ENCODE measurements at regions not wholly inside any gene's neighbourhood (a gene's known extent, or its start where the extent isn't known, plus 50 kb on each side); places are given as distances from the start of the nearest gene placed in this dataset.

DNA sequence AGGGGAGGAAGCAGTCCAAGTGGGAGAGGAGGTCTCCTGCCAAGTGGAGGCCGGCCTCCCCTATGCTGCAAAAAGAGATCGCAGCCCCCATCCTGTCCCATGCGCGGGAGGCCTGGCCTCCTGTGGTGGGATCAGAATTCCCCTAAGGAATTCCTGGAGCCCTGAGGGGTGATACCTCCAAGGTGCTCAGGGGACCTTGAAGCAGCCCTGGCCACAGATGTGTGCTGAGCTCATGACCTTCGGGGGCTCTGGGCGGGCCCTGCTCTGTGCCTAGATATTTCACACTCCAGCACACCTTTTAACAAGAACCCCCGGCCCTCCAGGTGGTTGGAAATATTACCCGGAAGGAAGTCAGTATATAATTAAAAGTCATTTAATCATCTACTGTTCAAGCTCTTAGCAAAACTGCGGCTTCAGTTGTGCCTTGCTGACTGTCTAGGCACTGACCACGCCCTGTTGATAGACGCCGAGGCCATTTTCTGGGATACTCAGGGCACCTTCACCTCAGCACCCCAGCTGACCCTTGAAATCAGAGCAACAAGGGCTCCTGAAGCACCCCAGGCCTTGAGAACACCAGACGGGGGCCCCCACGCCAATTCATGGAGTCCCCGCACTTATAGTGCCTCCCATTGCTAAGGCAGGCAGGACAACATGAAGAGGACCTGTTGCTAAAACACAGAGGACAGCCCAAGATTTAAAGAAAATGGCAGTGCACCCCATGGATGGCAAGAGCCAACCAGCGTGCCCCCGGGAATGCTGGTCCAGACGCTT lies 119.1 kb downstream of the NDUFA10 start:
- in situ Hi-C loops (cut with HindIII; ENCODE audit: low pct_unique_long_range_greater_than_20kb, low sequenced_read_pairs): no loop called here
- no peak for TF ChIP-seq JUND (IDR thresholded peaks at IDR 0.05; ENCODE audit: low read depth)
- no peak for DNase-seq (ENCODE audit: low read depth in 1 of 2, low spot score in 1 of 2)

- no peak for TF ChIP-seq JUND (IDR thresholded peaks at IDR 0.05; ENCODE audit: low read depth)
- in situ Hi-C loops (cut with HindIII; ENCODE audit: low pct_unique_long_range_greater_than_20kb, low sequenced_read_pairs): no loop called here
- no peak for DNase-seq (ENCODE audit: low read depth in 1 of 2, low spot score in 1 of 2)
These were observed 119.8 kb downstream of the NDUFA10 start for GRCh38 chr2:239905306-239905705.

DNA sequence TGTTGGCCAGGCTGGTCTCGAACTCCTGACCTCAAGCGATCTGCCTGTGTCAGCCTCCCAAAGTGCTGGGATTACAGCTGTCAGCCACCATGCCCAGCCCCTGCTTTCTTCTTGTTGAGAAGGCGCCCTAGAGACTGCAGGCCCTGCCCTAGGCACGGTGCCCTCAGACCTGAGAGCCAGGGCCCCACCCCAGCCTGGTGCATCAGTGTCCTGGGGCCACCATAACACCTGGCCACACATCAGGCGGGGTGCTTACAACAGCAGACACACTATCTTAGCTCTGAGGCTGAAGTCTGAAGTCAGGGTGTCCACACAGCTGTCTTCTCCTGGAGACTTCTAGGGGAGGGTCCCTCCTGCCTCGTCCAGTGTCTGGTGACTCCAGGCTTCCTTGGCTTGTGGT lies 120.6 kb downstream of the NDUFA10 start:
- DNase-seq (ENCODE audit: low read depth in 1 of 2, low spot score in 1 of 2): no peak
- in situ Hi-C loops (cut with HindIII; ENCODE audit: low pct_unique_long_range_greater_than_20kb, low sequenced_read_pairs): no loop called here
- TF ChIP-seq JUND (IDR thresholded peaks at IDR 0.05; ENCODE audit: low read depth): no peak

- no peak for DNase-seq (ENCODE audit: low read depth in 1 of 2, low spot score in 1 of 2)
- no peak for TF ChIP-seq JUND (IDR thresholded peaks at IDR 0.05; ENCODE audit: low read depth)
- in situ Hi-C loops (cut with HindIII; ENCODE audit: low pct_unique_long_range_greater_than_20kb, low sequenced_read_pairs): no loop called here
These were observed 121.3 kb downstream of the NDUFA10 start for GRCh38 chr2:239903803-239904202.

DNA sequence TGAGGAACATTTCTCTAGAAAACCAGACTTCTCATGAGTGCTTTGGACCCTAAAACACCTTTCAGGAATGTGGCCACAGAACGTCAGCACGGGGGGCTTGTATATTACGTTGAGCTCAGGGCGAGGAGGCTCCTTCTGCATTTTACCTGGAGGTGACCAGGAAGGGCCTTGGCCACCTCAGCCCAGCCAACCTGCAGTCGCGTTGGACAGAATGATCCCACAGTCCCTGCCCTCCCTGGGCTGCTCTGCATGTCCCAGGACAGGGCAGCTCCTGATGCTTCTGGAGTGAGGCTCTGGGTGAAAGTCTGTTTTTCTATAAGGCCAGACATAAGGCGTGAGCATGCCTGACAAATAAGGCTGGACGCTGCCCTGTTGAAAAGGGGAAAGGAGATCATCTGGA lies 121.9 kb downstream of the NDUFA10 start:
- in situ Hi-C loops (cut with HindIII; ENCODE audit: low pct_unique_long_range_greater_than_20kb, low sequenced_read_pairs): no loop called here
- no peak for DNase-seq (ENCODE audit: low read depth in 1 of 2, low spot score in 1 of 2)
- TF ChIP-seq JUND (IDR thresholded peaks at IDR 0.05; ENCODE audit: low read depth): no peak

DNA sequence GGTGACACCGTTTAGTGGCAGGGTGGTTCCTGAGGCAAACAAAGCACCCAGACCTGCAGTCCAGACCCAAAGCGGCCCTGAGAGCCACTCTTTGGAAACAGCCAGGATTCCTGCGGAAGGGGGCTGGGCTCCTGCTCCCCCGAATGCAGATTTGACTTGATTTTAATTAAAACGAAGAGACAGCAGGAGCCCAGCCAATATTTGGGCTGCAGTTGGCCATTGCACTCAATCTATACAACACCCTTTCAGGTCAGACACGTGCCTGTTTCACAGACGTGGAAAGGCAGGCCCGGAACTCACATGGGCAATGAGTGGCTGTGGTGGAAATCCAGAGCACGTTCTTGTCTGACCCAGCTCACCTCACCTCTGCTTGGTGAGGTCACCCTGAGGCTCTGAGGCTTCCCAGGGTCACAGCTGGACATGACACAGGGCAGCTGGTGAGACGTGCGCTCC lies 122.4 kb downstream of the NDUFA10 start:
- in situ Hi-C loops (cut with HindIII; ENCODE audit: low pct_unique_long_range_greater_than_20kb, low sequenced_read_pairs): no loop called here
- TF ChIP-seq JUND (IDR thresholded peaks at IDR 0.05; ENCODE audit: low read depth): no peak
- no peak for DNase-seq (ENCODE audit: low read depth in 1 of 2, low spot score in 1 of 2)

DNA sequence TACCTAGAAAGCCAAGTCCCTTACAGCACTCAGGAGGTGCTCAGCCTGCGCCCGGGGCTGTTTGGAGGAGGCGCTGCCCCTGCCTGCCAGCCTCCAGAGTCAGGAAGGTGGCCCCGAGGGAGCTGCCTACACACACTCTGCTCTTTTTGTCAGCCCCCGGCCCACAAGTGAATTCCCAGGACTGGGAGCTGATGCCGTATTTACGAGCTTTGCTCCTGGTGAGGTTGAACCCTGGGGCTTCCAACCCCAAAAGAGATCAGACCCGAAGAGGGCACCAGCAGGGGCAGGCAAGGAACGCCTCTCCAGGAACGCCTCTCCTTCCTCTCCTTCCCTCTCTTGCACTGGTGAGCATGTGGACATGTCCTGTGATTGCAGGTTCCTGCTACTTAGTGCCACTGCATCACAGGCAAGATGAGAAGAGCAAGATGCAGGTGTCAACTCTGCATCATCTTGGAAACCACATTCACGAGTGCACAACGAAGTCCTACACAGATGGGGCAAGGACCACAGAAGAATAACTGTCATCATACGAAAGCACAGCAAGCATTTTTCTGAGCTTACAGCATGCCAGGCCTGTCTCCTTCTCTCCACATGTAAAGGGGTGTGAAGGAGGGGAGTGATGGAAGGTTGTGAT lies 126.7 kb downstream of the NDUFA10 start:
- TF ChIP-seq JUND (IDR thresholded peaks at IDR 0.05; ENCODE audit: low read depth): no peak
- DNase-seq (ENCODE audit: low read depth in 1 of 2, low spot score in 1 of 2): no peak
- in situ Hi-C loops (cut with HindIII; ENCODE audit: low pct_unique_long_range_greater_than_20kb, low sequenced_read_pairs): no loop called here

DNA sequence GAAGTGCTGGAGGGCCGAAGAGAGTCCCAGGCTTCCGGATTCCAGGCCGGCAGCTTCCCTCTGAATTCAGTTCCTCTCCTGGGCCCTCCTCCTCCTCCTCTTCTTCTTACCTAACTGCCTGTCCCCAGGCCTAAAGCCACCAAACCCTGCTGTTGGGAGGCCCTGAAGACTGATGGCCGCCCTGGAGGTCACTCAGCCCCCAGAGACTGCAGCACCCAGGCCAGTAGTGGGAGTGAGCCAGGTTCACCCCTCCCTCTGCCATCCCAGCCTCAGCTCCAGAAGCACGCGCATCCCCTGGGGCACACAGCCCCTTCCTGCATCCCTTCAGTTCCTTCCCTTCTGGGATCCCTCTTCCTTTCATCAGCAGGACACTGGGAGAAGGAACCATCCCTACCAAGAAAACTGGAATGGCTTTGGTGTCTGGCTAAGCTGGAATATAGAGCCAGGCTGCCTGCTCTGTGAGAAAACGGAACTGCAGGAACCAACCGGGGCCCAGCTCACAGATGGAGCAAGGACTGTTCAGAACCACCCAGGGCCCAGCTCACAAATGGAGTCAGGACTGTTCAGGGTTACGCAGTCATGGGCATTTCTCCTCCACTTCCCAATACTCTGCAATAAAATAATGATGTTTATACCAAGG lies 127.4 kb downstream of the NDUFA10 start:
- TF ChIP-seq JUND (IDR thresholded peaks at IDR 0.05; ENCODE audit: low read depth): no peak
- in situ Hi-C loops (cut with HindIII; ENCODE audit: low pct_unique_long_range_greater_than_20kb, low sequenced_read_pairs): no loop called here
- no peak for DNase-seq (ENCODE audit: low read depth in 1 of 2, low spot score in 1 of 2)

DNA sequence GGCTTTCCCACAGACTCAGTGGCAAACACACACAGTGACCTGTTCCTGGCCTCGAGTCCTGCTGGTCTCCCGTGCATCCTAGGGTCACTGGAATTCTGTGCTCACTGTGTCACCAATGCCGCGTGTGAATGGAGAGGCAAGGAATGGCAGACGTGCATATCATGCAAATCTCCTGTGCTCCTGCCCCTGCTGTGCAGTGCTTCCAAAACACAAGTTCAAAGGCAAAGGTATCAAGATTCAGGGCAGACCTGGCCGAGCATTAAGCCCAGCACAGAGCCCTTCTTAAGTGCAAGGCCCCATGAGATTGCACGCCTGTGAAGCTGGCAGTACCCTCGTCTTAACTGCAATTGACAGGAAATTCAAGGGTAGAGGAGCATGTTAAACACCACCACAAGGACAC lies 129.1 kb downstream of the NDUFA10 start:
- no peak for DNase-seq (ENCODE audit: low read depth in 1 of 2, low spot score in 1 of 2)
- no peak for TF ChIP-seq JUND (IDR thresholded peaks at IDR 0.05; ENCODE audit: low read depth)
- in situ Hi-C loops (cut with HindIII; ENCODE audit: low pct_unique_long_range_greater_than_20kb, low sequenced_read_pairs): no loop called here

DNA sequence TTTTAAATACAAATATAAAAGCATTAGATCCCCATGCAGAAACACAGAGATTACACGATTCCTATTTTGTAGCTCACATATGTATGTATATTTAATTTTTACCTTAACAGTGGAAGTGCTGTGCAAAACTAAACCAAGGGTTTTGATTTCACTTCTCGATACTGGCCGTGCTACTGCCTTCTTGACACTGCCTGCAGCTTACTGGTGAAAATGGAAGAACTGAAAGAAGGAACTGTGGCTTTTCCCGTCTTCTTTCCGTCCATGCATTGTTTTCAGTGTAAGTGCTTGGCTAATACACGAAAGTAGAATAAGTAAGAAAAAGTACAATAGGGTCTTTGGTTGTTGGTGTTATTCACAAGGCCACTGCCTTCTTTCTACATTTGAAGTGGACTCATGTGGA lies 129.5 kb downstream of the NDUFA10 start:
- no peak for DNase-seq (ENCODE audit: low read depth in 1 of 2, low spot score in 1 of 2)
- TF ChIP-seq JUND (IDR thresholded peaks at IDR 0.05; ENCODE audit: low read depth): no peak
- in situ Hi-C loops (cut with HindIII; ENCODE audit: low pct_unique_long_range_greater_than_20kb, low sequenced_read_pairs): no loop called here

GRCh38 chr2:239895116-239895515 lies 130.0 kb downstream of the NDUFA10 start:
- TF ChIP-seq JUND (IDR thresholded peaks at IDR 0.05; ENCODE audit: low read depth): no peak
- DNase-seq (ENCODE audit: low read depth in 1 of 2, low spot score in 1 of 2): no peak
- in situ Hi-C loops (cut with HindIII; ENCODE audit: low pct_unique_long_range_greater_than_20kb, low sequenced_read_pairs): no loop called here

- no peak for DNase-seq (ENCODE audit: low read depth in 1 of 2, low spot score in 1 of 2)
- no peak for TF ChIP-seq JUND (IDR thresholded peaks at IDR 0.05; ENCODE audit: low read depth)
- in situ Hi-C loops (cut with HindIII; ENCODE audit: low pct_unique_long_range_greater_than_20kb, low sequenced_read_pairs): no loop called here
These were observed 130.9 kb downstream of the NDUFA10 start for GRCh38 chr2:239894276-239894675.

GRCh38 chr2:239893236-239893515 lies 132.0 kb downstream of the NDUFA10 start:
- TF ChIP-seq JUND (IDR thresholded peaks at IDR 0.05; ENCODE audit: low read depth): no peak
- in situ Hi-C loops (cut with HindIII; ENCODE audit: low pct_unique_long_range_greater_than_20kb, low sequenced_read_pairs): no loop called here
- DNase-seq (ENCODE audit: low read depth in 1 of 2, low spot score in 1 of 2): no peak
